ENCODE measurements at regions not wholly inside any gene's neighbourhood (a gene's known extent, or its start where the extent isn't known, plus 50 kb on each side); places are given as distances from the start of the nearest gene placed in this dataset.

DNA sequence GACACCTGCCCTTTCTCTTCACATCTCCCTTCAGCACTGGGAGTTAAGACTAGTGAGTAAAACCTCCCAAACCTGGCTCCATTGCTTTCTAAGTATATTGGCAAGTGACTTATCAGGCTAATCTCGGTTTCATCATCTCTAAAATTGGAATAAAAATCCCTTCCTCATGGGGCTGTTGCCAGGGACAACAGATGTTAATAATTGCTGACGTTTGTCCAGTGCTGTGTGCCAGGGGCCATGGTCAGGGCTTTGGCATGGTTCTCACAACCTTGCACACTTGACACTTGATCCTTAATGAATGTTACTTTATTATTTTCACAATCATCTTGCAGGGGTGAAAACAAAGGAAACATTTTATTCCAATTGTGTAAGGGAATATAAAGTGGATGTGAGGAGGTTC, 1262.0 kb upstream of the WWC1 start:
- no peaks in the 10 kb centered on the region for H3K9me3 ChIP-seq (replicated peaks; ENCODE audit: control insufficient read depth, insufficient read depth, low read length)
- no peak overlapping the region for H3K4me2 ChIP-seq (ENCODE audit: control insufficient read depth, insufficient read depth)
- no peaks in the 10 kb centered on the region for H3K79me2 ChIP-seq (ENCODE audit: control insufficient read depth, insufficient read depth, low read length)
- no peak overlapping the region for H2AFZ ChIP-seq (ENCODE audit: control insufficient read depth, low read depth, low read length)
- POLR2A ChIA-PET = no interaction called here
- H3K9ac ChIP-seq (ENCODE audit: control insufficient read depth, insufficient read depth, low read length) = no peak overlapping the region
- CTCF ChIA-PET = no interaction called here
- TF ChIP-seq CREB1 (IDR thresholded peaks at IDR 0.05; ENCODE audit: low read depth) (no peak), NFYB (IDR thresholded peaks at IDR 0.05; ENCODE audit: insufficient read depth, low read depth, low read length) (no peak), KDM1A (IDR thresholded peaks at IDR 0.05; ENCODE audit: borderline replicate concordance) (no peak), CBX3 (IDR thresholded peaks at IDR 0.05; ENCODE audit: borderline replicate concordance, low read depth) (no peak), TBL1XR1 (IDR thresholded peaks at IDR 0.05; ENCODE audit: low read depth, low read length) (no peak), ZNF274 (IDR thresholded peaks at IDR 0.05; ENCODE audit: insufficient read depth, insufficient read length) (no peak), TAF1 (IDR thresholded peaks at IDR 0.05; ENCODE audit: borderline replicate concordance, low read depth, low read length) (no peak), RCOR1 (conservative IDR thresholded peaks at IDR 0.05; ENCODE audit: low read depth, low read length) (no peak), STAT1 (conservative IDR thresholded peaks at IDR 0.05) (no peak), STAT3 (IDR thresholded peaks at IDR 0.05; ENCODE audit: low read depth, low read length) (no peak), MYC (IDR thresholded peaks at IDR 0.05; ENCODE audit: insufficient read depth, insufficient read length, insufficient replicate concordance, low read length, severe bottlenecking) (no peak), SMAD5 (IDR thresholded peaks at IDR 0.05; ENCODE audit: low read depth) (no peak)
- TF ChIP-seq, protein P1, sequence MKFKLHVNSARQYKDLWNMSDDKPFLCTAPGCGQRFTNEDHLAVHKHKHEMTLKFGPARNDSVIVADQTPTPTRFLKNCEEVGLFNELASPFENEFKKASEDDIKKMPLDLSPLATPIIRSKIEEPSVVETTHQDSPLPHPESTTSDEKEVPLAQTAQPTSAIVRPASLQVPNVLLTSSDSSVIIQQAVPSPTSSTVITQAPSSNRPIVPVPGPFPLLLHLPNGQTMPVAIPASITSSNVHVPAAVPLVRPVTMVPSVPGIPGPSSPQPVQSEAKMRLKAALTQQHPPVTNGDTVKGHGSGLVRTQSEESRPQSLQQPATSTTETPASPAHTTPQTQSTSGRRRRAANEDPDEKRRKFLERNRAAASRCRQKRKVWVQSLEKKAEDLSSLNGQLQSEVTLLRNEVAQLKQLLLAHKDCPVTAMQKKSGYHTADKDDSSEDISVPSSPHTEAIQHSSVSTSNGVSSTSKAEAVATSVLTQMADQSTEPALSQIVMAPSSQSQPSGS (IDR thresholded peaks at IDR 0.05; ENCODE audit: low read length) = no peak
- intact Hi-C loops (cut with micrococcal nuclease; ENCODE audit: unreplicated experiment) = no loop called here
- H3K36me3 ChIP-seq (ENCODE audit: control insufficient read depth in 2 of 2, insufficient read depth in 2 of 2, low read length in 1 of 2) = no peaks in the 10 kb centered on the region
- H3K27ac ChIP-seq (ENCODE audit: control insufficient read depth, insufficient read depth) = no peak overlapping the region
- in situ Hi-C loops (cut with MboI) = no loop called here
- BruUV-seq (replicated peaks) = no TSS peak
- DNase-seq (ENCODE audit: low read depth, low spot score) (no peak), ATAC-seq (no peak), FAIRE-seq (no peak)
- no peak overlapping the region for H3K4me3 ChIP-seq
- 3% methylated on average over 2 of the region's 2 CpGs for WGBS (ENCODE audit: insufficient coverage, insufficient replicate concordance, low lambda C conversion rate, missing lambda C conversion rate)
- SMC1A ChIA-PET (ENCODE audit: uncharacterized antibody, unreplicated experiment) = no interaction called here
- H3K27me3 ChIP-seq (replicated peaks in 1 of 2; ENCODE audit: control insufficient read depth in 2 of 2, insufficient read depth in 2 of 2, low read length in 1 of 2) = no peaks in the 10 kb centered on the region
- RAD21 ChIA-PET (ENCODE audit: unreplicated experiment) = no interaction called here
- H4K20me1 ChIP-seq (ENCODE audit: control insufficient read depth, insufficient read depth) = no peaks in the 10 kb centered on the region
- H3K4me1 ChIP-seq (ENCODE audit: control insufficient read depth, insufficient read depth, low read length) = no peaks in the 10 kb centered on the region

All from GM12878 (cell line).